D341Med (cell line): ENCODE measurements at regions not wholly inside any gene's neighbourhood (a gene's known extent, or its start where the extent isn't known, plus 50 kb on each side); places are given as distances from the start of the nearest gene placed in this dataset.

ENCODE experiments used
- DNase-seq: peaks from one replicate; pipeline ENCODE4 v3.0.0; 2012; ENCODE audit warnings: low spot score

DNA sequence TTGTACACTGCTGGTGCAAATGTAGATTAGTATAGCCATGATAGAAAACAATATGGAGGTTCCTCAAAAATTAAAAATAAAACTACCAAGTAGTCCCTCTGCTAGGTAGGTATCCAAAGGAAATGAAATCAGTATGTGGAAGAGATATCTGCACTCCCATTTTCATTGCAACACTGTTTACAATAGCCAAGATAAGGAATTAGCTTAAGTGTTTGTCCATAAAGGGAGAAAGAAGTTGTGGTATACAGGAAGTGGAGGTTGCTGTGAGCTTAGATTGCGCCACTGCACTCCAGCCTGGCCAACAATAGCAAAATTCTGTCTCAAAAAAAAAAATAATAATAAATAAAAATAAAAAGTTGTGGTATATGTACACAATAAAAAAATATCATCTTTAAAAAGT, 325.0 kb upstream of the EMCN start:
- no peak for DNase-seq

DNA sequence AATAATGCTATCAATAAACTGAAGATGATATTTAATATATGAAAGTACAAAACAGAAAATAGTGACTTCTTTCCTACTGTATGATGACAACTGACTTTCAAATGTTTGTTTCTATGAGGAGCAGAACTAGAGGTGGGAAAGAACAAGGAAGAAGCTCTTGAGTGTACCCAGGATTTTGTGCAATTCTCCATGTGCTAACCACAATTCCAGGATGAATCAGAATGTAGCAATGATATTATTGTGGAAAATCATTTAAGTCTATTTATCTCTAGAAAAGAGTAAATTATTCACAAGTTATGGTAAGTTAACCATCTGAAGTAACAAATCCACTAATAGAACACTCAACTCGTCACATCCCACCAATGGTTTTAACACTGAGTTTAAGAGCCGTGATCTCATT, 324.1 kb upstream of the EMCN start:
- no peak for DNase-seq

DNA sequence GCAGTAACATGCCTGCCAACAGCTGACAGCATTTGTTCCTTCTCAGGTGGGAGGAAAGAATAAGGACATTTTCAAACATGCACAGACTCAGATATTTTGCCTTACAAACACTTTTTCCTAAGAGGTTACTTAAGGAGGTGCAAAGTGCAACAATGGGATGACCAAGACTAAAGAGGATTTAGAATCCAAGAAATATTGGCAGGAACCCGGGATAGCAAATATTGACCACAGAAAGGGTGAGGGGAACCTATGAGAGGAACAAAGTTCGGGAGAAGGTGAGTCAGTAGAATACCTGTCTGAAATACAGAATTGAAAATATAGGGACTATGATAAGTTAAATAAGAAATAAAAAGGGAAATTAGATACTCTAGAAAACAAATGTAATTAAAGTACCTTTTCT, 321.9 kb upstream of the EMCN start:
- no peak for DNase-seq

DNA sequence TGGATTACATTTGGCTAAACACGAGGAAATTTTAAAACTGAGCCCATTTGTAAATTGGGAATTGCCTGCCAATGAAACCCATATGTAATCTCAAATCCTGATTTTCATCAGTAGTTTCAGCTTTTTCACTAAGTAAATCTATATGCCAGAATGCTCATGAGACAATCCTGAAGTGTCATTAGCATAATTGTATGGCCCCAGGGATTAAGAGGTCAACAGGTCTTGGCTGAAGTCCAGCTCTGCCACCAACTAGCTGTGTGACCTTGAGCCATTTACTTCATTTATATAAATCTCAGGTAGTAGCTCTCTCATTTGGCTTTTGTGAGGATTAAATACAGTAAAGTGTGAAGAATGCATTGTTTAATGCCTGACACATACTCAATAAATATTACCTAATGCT, 320.5 kb upstream of the EMCN start:
- DNase-seq: no peak

DNA sequence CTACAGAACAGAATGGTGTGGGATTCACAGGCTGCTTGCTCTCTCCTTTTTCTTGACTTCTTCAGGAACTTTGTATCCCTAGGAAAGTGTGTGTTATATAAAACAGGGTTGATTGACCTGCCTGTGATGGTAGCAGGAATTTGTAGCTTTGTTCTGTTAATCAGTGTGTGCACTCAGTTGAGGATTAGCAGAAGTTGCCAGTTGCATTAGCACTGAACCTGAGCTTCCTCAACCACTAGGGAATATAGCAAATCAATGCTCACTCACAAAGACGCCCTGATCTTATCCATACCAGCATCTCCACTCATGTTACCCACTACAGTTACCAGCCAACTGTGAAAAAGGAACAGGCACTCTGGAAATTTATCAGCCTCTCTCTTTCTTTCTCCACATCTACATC, 319.1 kb upstream of the EMCN start:
- DNase-seq: no peak

DNA sequence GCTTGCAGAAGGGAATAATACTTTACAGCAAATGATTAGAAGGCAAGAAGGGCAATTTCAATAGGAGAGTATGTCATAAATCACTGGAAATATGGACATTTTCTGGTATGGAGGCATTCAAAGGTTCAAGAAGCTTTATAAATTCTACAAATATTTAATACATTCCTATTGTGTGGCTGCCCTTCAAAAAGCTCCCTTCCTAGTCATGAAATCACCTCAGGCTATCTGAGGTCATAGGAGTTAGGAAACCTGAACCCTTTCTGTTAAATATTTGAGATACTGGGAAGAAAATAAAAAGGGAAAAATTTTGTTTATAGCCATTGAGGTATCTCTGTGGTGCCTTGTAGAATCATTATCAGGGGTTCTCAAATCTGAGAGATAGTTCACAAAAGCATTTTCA, 316.8 kb upstream of the EMCN start:
- DNase-seq: no peak

DNA sequence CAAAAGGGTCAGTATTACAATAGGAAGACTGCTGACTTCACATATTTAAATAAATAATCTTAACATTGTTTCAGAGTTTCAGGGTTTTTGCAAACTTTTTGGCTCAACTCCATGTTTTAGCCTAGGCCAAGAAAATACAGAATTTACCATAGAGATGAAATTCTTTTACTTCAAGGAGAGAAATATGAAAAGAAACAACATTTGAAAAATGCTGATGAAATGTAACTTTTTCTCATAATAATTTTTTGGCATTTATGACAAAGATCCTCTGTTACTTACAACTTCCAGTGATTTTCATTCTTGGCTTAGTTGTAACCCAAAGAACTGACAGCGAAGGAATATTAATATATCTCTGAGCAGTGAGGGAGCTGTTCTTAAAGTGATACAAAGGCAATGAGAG, 316.1 kb upstream of the EMCN start:
- no peak for DNase-seq

DNA sequence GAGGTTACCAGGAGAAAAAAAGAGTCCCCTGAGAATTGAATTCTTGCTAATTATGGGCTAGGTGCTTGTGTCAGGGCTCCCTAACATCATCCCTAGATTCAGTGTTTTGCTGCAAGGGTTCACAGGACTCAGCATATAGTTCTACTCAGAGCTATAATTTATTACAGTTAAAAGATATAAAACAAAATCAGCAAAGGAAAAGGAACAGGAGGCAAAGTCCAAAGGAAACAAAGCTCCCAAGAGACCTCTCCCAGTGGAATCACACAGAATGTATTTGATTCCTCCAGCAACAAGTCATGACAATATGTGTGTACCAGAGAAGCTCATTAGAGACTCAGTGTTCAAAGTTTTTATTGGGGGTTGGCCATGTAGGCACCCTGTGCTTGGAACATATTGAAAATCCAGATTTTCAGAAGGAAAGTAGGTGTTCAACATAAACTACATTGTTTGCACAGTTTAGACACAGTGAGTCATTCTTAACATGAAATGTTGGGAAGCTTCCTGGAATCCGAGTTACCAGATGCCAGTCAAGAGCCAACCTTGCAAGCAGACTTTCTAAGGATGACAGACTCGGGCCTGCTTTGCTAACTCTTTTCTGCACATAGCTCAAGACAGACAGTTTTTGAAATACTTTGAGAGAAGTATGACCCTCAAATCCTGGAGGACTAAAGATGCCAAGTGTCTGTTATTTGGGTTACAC, 311.3 kb upstream of the EMCN start:
- no peak for DNase-seq

DNA sequence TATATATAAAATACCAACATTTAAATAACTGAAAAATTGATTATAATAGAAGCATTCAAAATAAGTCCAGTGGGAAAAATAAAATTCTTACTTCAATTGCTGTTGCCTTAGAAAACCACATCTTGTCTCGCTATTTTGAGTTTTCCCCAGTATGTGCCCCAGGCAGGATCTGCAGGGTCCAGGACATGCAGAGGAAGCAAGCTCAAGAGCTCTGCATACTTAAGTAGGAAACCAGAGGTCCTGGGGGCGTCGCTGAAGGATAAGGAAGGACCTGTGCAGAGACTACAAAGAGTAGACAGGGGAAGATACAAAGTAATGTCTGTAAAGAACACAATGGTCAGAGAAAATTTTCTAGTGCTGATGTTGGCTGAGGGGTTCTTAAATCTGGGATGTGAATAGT, 310.5 kb upstream of the EMCN start:
- DNase-seq: no peak

DNA sequence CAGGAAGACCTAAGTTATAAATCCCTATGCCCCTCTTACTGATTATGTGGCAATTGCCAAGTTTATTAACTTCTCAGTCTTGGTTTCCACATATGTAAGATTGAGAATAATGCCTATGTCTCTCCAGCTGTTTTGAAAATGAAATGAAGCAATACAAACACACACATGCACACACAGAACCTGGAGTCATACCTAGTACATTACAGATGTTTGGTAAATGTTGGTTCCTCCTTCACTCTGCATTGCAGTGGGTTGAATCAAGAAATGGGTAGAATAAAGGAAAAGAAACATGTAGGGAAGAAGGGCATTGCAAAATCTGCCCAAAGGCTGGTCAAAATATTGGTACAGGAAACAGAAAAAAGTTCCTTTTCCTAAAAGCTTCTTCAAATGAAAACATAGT, 309.9 kb upstream of the EMCN start:
- DNase-seq: no peak

DNA sequence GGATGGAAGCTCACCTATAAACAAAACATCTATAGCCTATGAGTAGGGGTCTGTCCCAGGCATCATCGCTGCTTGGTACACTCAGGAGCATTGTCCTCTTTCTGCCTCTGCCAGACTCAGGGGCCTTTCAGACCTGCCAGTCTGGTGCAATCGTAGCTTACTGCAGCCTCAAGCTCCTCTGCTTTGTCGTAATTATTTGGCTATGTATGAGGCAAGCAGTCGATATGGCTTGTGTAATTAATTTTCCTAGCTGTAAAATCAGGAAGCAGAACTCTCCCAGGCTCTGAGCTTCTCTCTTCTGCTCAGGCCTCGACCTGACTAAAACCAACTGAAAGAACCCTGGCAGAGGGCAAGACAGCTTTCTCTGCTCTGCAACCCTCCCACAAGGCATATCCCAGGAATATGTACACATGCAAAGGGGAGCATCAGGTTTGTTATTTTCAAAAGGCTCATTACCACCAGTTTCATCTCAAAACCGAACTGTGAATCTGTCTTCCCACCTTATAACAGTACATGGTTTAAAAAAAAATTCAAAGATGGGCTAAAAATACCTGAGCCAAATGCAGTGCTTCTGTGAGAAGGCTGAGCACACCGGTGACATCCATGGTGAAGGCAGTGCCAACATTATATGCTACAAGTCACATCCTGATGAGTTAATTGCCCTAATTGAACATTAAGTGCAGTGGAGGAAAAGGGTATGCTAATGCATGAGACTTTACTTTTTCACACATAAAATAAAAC, 309.2 kb upstream of the EMCN start:
- no peak for DNase-seq

DNA sequence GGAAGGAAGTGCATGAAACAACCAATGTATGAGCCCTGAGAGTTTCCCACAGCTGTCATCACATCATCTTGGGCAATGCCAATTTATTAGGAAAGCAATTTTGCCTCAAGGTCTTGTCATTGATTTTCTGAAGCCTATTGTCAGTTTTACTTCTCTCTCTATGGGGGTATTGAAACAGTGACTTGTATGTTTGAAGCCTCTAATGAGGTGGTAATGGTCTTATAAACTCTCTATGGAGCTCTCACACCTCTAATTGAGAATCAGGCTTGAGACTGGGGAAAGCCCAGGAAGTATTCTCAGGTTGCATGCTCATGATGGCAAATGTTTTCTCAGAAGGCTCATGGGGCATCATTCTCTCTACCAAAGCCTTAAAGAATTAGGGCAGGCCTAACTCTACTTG, 308.2 kb upstream of the EMCN start:
- DNase-seq: no peak

DNA sequence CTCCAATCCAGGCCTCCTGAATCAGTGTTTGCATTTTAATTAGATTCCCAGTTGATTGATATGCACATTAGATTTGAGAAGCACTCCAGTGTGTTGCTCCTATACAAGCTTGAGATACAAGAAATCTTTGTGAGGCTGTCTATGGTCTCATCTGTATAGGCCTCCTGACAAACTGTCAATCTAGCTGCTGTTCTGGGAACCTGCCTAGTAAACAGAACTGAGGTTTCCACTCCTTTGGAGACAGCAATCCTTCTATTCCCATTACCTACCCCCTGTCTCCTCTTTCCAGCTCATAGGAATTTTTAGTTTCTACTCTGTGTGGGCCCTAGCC, 306.1 kb upstream of the EMCN start:
- no peak for DNase-seq

DNA sequence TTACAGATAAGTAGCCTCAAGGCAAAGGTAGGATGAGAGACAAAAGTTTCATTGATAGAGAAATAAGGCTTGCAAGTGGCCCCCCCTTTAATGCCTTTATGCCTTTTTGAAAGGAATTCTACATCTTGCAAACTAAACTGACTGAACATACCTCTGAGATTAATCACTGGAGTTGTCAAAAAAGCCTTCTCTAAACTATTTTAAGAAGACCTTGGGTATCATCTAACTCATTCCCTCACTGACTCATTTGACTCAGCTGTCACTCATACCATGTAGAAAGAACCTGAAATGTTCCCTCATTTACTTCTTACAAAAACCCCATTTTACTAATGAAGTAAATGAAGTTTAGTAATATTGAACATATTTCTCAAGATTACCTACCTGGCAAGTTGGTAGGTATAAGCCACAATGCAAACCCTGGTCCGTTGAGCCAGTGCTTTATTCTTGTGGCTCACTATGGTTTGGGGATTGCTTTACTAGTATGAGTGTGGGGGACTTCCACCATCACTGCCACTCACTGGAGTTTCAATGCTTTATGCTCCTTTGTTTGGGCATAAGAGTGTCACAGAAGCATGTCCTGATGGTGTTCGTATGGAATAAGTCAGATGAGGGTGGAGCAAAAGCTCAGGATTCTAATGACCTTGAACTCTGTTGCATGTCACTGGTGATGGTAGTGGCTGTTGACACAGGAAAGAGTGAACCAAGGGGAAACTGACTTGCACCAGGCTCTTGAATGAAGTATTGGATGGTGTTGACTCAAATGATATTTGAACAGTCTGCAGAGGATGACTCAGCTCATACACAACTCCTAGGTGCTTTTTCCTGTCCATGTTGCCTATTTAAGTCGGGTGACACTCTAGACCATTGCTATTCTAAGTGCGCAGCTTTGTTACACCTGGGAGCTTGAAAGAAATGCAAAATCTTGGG, 305.5 kb upstream of the EMCN start:
- no peak for DNase-seq

DNA sequence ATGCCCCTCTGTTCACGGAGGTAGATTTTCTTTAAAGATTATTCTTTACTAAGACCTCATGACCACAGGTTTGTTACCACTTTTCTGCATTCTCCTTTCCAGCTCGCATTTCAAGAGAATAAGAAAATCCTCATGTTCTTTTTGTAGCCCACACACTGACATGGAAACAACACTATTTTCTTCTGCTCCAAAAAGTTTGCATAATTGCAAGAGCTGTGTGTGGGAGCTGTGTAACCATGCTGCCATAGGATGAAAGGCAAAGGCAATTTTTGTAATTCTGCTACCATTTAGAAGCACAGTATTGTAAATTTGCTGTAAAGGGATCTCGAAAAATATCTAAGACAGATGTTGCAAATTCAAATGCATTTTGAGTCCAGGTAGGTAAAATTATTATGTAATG, 302.4 kb upstream of the EMCN start:
- no peak for DNase-seq

DNA sequence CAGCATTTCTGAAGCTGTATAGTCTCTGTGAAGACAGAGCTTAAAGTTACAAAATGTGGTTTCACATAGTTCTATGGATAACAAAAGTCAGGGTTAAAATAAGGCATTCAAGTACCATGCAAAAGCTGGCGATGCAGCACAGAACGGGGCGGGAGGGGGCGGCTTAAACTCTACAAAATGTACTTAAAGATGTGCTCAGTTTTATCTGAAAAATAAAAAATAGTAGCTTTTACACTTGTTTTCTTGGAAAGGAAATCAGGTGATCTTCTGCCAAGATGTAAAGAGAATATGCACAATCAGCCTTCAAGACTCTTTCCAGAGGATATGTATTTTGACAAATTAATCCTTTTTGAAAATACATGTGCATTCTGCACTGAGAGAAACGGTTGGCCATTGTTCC, 301.7 kb upstream of the EMCN start:
- no peak for DNase-seq

DNA sequence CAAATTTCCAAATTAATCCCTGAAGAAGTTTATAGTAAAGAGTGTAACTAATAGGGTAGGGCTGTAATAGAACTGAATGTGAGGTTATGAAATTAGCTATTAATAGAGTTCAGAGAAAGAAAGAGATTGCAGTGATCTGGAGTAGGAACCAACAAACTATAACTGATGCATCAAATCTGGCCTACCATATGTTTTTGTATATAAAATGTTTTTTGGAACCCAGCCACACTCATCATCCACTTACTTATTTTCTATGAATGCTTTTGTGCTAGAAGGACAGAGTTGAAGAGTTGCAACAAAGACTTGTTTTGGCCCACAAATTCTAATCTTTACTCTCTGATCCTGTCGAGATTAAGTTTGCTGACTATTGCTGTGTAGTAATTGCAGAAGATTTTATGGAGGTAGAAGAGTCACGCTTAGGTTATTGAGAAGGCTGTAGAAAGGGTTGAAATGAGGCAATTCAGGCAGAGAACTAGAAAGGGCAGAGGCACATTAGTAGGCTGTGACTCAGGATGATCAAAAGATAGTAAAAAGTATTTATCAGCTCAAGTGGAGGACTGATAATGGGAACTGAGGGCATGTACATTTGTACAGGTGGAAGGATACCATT, 298.7 kb upstream of the EMCN start:
- no peak for DNase-seq

DNA sequence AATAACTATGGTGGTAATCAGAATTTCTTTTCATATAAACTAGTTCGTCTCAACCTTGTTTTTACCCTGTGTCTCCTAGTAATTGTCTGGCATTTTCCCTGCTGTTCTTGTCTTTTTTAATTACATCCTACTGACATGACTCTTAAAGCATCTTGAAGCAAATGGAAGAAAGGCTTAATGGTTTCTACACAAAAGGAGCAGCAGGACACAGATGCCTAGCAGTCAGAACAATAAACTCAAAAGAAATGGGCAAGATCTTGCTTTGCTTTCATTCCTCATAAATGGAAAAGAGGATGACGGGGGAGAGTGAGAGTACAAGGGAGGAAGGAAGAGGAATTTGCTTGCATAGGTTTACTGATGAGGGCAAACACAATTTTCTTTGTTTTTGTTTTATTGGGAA, 293.2 kb upstream of the EMCN start:
- no peak for DNase-seq

DNA sequence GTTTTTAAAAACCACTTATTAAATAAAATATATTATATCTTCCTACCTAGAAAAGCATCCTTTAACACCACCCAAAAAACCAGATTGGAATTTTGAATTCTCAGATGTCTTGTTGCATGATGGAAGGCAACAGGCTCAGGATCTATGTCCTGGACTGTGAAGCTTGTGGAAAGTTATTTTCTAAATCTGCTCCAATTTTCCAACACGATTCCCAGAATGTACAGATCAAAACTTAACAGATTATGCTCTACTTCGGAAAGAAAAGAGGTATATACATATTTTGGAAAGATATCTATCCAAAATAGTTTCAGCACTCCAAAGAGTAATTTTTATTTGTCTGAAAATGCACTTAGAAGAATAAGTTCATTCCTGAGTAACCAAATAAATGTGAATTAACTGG, 291.7 kb upstream of the EMCN start:
- DNase-seq: no peak

DNA sequence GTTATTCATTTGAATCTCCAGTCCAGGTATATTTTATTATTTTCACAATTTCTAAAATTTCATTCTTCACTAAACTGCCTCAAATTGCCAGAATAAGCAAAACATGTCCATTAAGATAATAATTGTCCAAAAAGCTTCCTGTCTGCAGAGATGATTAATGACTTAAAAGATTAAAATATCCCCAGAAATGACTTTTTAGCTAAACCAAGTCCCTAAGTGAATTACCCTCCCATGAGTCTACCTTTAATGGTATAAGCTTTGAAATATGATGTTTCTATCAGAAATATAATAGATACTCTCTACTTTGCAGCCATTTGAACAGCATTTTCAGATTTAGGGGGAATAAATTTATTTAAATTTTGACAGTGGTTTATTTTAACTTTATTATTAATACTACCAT, 289.2 kb upstream of the EMCN start:
- DNase-seq: no peak

DNA sequence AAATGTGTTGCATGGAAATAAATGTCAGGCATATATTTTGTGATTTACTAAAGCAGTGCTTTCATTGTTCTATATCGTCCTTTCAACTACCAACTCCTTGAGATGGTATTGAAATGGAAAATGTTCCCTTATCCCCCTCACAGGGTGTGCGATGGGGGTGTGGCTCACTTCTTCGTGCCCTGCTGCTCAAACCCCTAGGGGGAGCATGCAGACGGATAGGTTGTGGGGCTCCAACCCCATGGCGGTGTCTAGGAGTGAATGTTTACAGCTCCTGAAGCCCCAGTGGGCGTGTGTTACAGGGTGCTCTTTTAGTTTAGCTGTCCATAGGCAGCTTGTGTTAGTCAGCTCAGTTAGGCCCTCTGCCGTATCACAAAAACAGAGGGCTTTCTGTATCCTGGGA, 287.7 kb upstream of the EMCN start:
- no peak for DNase-seq

DNA sequence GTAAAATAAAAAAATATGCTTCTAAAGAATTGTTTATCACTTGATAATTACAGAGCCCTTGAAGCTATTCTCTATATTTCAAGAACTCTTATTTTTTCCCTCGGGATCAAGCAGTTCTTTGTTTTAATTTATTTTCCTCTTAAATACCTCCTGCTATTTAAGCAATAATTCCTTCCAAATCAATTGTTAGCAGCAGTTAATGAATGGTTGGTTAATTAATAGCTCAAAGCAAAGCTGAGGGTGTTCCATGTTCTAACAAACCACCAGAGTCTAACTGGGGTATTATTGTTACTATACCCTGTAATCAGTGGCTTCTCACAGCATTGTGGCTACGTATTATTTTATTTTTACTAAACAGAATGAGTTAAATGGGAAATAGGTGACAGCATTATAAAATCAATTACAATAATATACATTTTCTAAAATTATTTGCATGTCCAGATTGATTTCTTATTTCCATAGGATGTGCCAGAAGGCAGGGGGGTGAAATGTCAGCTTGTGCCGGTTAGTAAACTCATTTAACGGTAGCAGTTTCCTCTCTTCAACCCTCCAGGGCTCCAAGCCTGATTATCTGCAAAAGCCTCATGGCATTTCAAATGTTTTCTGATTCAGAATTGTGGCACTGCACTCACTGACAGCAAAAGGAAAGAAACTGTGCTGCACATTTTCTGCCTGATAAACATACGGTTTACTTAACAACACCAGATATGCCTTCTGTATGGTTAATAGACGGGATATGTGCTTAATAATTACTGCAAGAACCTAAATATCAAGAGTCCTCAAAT, 286.9 kb upstream of the EMCN start:
- DNase-seq: no peak
